ENCODE measurements at regions not wholly inside any gene's neighbourhood (a gene's known extent, or its start where the extent isn't known, plus 50 kb on each side); places are given as distances from the start of the nearest gene placed in this dataset.

DNA sequence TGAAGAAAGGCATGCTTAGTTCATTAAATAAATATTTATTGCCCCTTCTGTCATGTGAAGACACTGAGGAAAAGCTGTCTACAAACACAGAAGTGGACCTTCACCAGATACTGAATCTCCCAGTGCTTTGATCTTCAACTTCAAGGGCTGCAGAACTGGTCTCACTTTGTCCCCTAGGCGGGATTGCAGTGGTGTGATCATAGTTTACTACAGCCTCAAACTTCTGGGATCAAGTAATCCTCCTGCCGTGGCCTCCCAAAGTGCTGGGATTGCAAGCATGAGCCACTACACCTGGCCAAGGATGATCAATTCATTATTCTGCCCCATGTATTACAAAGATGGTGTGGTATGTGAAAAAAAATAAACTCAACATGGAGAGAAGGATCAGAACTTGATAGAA is 496.2 kb upstream of the HS3ST5 start:
- 0% methylated on average over 2 of the region's 2 CpGs for WGBS (ENCODE audit: insufficient coverage, insufficient replicate concordance, low lambda C conversion rate, missing lambda C conversion rate)
- Histone ChIP-seq H3K27me3 (replicated peaks in 1 of 2; ENCODE audit: control insufficient read depth in 2 of 2, insufficient read depth in 2 of 2, low read length in 1 of 2) (no peaks in the 10 kb centered on the region), H2AFZ (ENCODE audit: control insufficient read depth, low read depth, low read length) (no peak overlapping the region), H3K4me2 (ENCODE audit: control insufficient read depth, insufficient read depth) (no peak overlapping the region), H3K4me3 (no peak overlapping the region), H3K9me3 (replicated peaks; ENCODE audit: control insufficient read depth, insufficient read depth, low read length) (no peaks in the 10 kb centered on the region), H4K20me1 (ENCODE audit: control insufficient read depth, insufficient read depth) (no peaks in the 10 kb centered on the region), H3K4me1 (ENCODE audit: control insufficient read depth, insufficient read depth, low read length) (no peaks in the 10 kb centered on the region), H3K9ac (ENCODE audit: control insufficient read depth, insufficient read depth, low read length) (no peak overlapping the region), H3K79me2 (ENCODE audit: control insufficient read depth, insufficient read depth, low read length) (no peaks in the 10 kb centered on the region), H3K27ac (ENCODE audit: control insufficient read depth, insufficient read depth) (no peak overlapping the region), H3K36me3 (ENCODE audit: control insufficient read depth in 2 of 2, insufficient read depth in 2 of 2, low read length in 1 of 2) (no peaks in the 10 kb centered on the region)
- ChIA-PET RAD21 (ENCODE audit: unreplicated experiment) (no interaction called here), SMC1A (ENCODE audit: uncharacterized antibody, unreplicated experiment) (no interaction called here), POLR2A (no interaction called here), CTCF (interaction anchor here (0.6 kb wide), 1 partner anchor 26 kb away, joined by 3 read pairs; no protein-coding TSS in a partner anchor)
- BruUV-seq (replicated peaks): no TSS peak
- DNase-seq (ENCODE audit: low read depth, low spot score) (no peak), ATAC-seq (no peak), FAIRE-seq (no peak)
- in situ Hi-C loops (cut with MboI): no loop called here
- intact Hi-C loops (cut with micrococcal nuclease; ENCODE audit: unreplicated experiment): no loop called here
- TF ChIP-seq PAX8 (IDR thresholded peaks at IDR 0.05): no peak
- TF ChIP-seq ZBTB33 (IDR thresholded peaks at IDR 0.05): no peak
- no peak for TF ChIP-seq USF2 (IDR thresholded peaks at IDR 0.05; ENCODE audit: borderline replicate concordance, low read depth, low read length)
- no peak for TF ChIP-seq RCOR1 (conservative IDR thresholded peaks at IDR 0.05; ENCODE audit: low read depth, low read length)

- Histone ChIP-seq H3K36me3 (ENCODE audit: control insufficient read depth in 2 of 2, insufficient read depth in 2 of 2, low read length in 1 of 2) (no peaks in the 10 kb centered on the region), H2AFZ (ENCODE audit: control insufficient read depth, low read depth, low read length) (no peak overlapping the region), H3K9me3 (replicated peaks; ENCODE audit: control insufficient read depth, insufficient read depth, low read length) (no peaks in the 10 kb centered on the region), H3K4me3 (no peak overlapping the region), H3K9ac (ENCODE audit: control insufficient read depth, insufficient read depth, low read length) (no peak overlapping the region), H3K27ac (ENCODE audit: control insufficient read depth, insufficient read depth) (no peak overlapping the region), H3K79me2 (ENCODE audit: control insufficient read depth, insufficient read depth, low read length) (no peaks in the 10 kb centered on the region), H3K27me3 (replicated peaks in 1 of 2; ENCODE audit: control insufficient read depth in 2 of 2, insufficient read depth in 2 of 2, low read length in 1 of 2) (no peaks in the 10 kb centered on the region), H3K4me1 (ENCODE audit: control insufficient read depth, insufficient read depth, low read length) (no peaks in the 10 kb centered on the region), H3K4me2 (ENCODE audit: control insufficient read depth, insufficient read depth) (no peak overlapping the region), H4K20me1 (ENCODE audit: control insufficient read depth, insufficient read depth) (no peaks in the 10 kb centered on the region)
- SMC1A ChIA-PET (ENCODE audit: uncharacterized antibody, unreplicated experiment): interaction anchor here (0.8 kb wide), 1 partner anchor 156 kb away, joined by 3 read pairs; no protein-coding TSS in a partner anchor
- 56% methylated on average over 1 of the region's 1 CpG for WGBS (ENCODE audit: insufficient coverage, insufficient replicate concordance, low lambda C conversion rate, missing lambda C conversion rate)
- FAIRE-seq (no peak), DNase-seq (ENCODE audit: low read depth, low spot score) (no peak), ATAC-seq (no peak)
- CTCF ChIA-PET: no interaction called here
- POLR2A ChIA-PET: no interaction called here
- RAD21 ChIA-PET (ENCODE audit: unreplicated experiment): no interaction called here
- no TSS peak for BruUV-seq (replicated peaks)
- intact Hi-C loops (cut with micrococcal nuclease; ENCODE audit: unreplicated experiment): no loop called here
- in situ Hi-C loops (cut with MboI): no loop called here
- TF ChIP-seq KLF5 (IDR thresholded peaks at IDR 0.05; ENCODE audit: partially characterized antibody) (no peak), RAD51 (IDR thresholded peaks at IDR 0.05) (no peak), BRCA1 (IDR thresholded peaks at IDR 0.05; ENCODE audit: low read depth, low read length) (no peak), NR2F1 (conservative IDR thresholded peaks at IDR 0.05) (no peak), CUX1 (IDR thresholded peaks at IDR 0.05; ENCODE audit: insufficient replicate concordance, low read depth, low read length) (no peak), MTA2 (IDR thresholded peaks at IDR 0.05; ENCODE audit: low read depth) (no peak), NBN (IDR thresholded peaks at IDR 0.05) (no peak), HDGF (IDR thresholded peaks at IDR 0.05) (no peak)
Observed at GRCh38 chr6:114833211-114833610, 490.4 kb upstream of the HS3ST5 start.
